RKO (cell line): ENCODE measurements at regions not wholly inside any gene's neighbourhood (a gene's known extent, or its start where the extent isn't known, plus 50 kb on each side); places are given as distances from the start of the nearest gene placed in this dataset.
A peak's percentile ranks its signal among the peaks of the same experiment; 100 is the strongest.

Experiments
- DNase-seq: peaks from one replicate; pipeline ENCODE4 v3.0.0-alpha.2; 2016; ENCODE audit warnings: low spot score

- DNase-seq, result no peak
Measured at GRCh38 chr4:33334416-33334815, 2614.2 kb downstream of the PCDH7 start.

GRCh38 chr4:33339762-33340161 is 2619.6 kb downstream of the PCDH7 start:
- no peak for DNase-seq

GRCh38 chr4:33340168-33340567 is 2620.0 kb downstream of the PCDH7 start:
- no peak for DNase-seq

- no peak for DNase-seq
Measured at GRCh38 chr4:33349376-33349775, 2629.2 kb downstream of the PCDH7 start.

GRCh38 chr4:33357121-33357520 is 2637.0 kb downstream of the PCDH7 start:
- no peak for DNase-seq

GRCh38 chr4:33369446-33369845 is 2649.3 kb downstream of the PCDH7 start:
- DNase-seq, result peak; percentile 48

- no peak for DNase-seq
Measured at GRCh38 chr4:33381816-33382215, 2661.6 kb downstream of the PCDH7 start.

GRCh38 chr4:33386764-33387163 is 2666.6 kb downstream of the PCDH7 start:
- no peak for DNase-seq

- no peak for DNase-seq
Measured at GRCh38 chr4:33390976-33391375, 2670.8 kb downstream of the PCDH7 start.

- DNase-seq, result no peak
Measured at GRCh38 chr4:33395731-33396485, 2675.7 kb downstream of the PCDH7 start.

- DNase-seq, result no peak
Measured at GRCh38 chr4:33400504-33400903, 2680.3 kb downstream of the PCDH7 start.

GRCh38 chr4:33407496-33407895 is 2687.3 kb downstream of the PCDH7 start:
- DNase-seq, result no peak

GRCh38 chr4:33411182-33411581 is 2691.0 kb downstream of the PCDH7 start:
- DNase-seq, result peak; percentile 77

GRCh38 chr4:33421887-33422286 is 2701.7 kb downstream of the PCDH7 start:
- no peak for DNase-seq

- DNase-seq, result no peak
Measured at GRCh38 chr4:33422656-33423055, 2702.5 kb downstream of the PCDH7 start.

GRCh38 chr4:33425936-33426335 is 2705.8 kb downstream of the PCDH7 start:
- no peak for DNase-seq

- DNase-seq, result no peak
Measured at GRCh38 chr4:33427676-33428075, 2707.5 kb downstream of the PCDH7 start.

- no peak for DNase-seq
Measured at GRCh38 chr4:33429971-33430370, 2709.8 kb downstream of the PCDH7 start.

GRCh38 chr4:33437406-33437805 is 2717.2 kb downstream of the PCDH7 start:
- DNase-seq, result no peak

- no peak for DNase-seq
Measured at GRCh38 chr4:33446953-33447352, 2726.8 kb downstream of the PCDH7 start.

- DNase-seq, result no peak
Measured at GRCh38 chr4:33448948-33449347, 2728.8 kb downstream of the PCDH7 start.

GRCh38 chr4:33453436-33453835 is 2733.3 kb downstream of the PCDH7 start:
- no peak for DNase-seq

- no peak for DNase-seq
Measured at GRCh38 chr4:33453916-33454315, 2733.7 kb downstream of the PCDH7 start.

GRCh38 chr4:33465565-33465964 is 2745.4 kb downstream of the PCDH7 start:
- no peak for DNase-seq
